Right forelimb (tissue), 1 donor: ENCODE measurements at regions not wholly inside any gene's neighbourhood (a gene's known extent, or its start where the extent isn't known, plus 50 kb on each side); places are given as distances from the start of the nearest gene placed in this dataset.
"Not testable (repeated sequence)": the region's sequence is repeated elsewhere in the genome, so short reads cannot be mapped to it uniquely, and the experiment has no call there.

Experiments used
- DNase-seq: peaks from one replicate; pipeline ENCODE4 v3.0.0-alpha.2; 2018

DNA sequence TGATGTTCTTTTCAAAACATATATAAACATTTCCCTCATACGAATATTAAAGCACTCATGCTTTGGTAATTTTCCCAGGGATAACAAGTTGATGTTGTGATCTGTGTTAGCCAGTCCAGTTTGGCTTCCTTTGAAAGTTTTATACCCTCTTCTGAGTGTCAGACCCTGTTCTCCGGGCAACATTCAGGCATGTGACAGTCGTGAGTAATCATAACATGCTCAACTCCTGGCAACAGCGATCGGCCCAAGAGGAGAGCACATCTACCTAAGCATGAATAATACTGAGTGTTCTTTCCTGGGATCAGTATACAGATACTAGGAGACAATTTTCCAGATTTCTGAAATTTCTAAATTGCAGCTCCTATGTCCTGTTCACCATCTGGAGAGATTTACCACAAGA is 1086.4 kb downstream of the CDH8 start:
- DNase-seq, result no peak

DNA sequence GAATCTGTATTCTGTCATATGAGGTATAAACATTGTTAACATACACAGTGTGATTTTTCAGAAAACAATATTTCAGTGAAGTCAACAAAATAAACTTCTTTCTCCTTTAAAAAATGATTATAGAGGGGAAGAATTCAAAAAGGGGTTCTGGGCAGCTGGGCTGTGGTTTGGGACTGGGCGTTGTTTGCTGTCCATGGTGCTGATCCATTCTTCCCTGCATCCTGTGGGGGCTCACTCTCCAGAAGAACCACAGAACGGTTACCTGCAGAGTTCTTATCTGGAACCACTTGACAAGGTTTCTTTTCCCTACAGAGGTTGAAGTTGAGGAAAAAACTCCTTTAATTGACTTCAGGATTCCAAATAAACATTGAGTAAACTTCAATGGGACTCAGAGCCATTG is 1091.0 kb downstream of the CDH8 start:
- DNase-seq, result peak; percentile 45

DNA sequence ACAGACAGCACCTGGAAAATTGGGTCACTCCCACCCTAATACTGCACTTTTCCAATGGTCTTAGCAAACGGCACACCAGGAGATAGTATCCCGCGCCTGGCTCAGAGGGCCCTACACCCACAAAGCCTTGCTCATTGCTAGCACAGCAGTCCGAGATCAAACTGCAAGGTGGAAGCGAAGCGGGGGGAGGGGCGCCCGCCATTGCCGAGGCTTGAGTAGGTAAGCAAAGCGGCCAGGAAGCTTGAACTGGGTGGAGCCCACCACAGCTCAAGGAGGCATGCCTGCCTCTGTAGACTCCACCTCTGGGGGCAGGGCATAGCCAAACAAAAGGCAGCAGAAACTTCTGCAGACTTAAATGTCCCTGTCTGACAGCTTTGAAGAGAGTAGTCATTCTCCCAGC is 1100.0 kb downstream of the CDH8 start:
- DNase-seq, result not testable (repeated sequence)

DNA sequence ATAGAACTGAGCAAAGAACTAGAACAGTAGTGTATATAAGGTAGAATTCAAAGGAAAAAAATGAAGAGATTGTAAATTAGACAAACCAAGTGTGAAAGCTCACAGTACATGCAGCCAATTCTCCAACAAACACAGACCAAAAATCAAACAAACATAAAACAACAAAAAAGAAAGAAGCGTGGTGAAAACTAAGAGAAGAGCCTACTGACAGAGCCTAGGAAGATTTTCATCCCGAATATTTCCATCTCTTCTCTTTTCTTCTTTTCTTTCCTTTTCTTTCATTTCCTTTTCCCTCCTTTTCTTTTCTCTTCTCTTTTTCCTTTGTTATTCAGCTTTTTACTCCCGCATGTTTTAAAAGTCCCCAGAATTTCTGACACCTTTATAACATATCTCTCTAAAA is 1103.6 kb downstream of the CDH8 start:
- no peak for DNase-seq

DNA sequence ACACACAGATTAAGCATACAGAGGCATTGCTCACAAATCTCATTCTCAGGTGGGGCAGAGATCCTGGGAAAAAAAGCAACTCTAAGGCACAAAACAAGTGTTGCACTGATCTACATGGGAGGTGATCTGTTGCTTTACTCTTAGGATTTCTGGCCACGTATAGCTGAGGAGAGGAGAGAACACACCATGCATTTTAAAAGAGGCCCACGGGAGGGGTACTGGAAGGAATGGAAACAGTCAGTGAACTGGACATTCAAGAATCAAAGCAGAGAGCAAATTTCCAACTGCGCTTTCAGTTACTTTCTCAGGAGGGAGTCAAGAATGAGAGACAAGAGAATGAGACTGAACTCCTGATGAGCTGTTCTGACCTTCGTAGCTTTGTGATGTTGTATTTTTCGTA is 1105.9 kb downstream of the CDH8 start:
- DNase-seq, result no peak

DNA sequence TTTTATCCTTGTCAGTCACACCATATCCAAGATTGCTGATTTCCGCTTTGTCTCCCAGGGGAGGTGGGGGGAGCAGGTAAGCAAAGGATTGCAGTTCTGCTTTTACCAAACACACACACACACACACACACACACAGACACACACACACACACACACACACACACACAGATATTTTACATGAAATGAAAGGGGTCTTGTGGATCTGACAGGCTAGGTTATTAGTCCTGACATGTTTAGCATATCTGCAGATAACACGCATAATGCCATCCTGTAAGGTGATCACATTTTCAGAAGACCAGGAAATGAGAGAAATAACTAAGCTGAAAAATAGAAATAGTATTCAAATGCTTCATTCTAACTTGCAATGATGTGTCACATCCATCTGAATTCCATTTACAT is 1113.3 kb downstream of the CDH8 start:
- no peak for DNase-seq

DNA sequence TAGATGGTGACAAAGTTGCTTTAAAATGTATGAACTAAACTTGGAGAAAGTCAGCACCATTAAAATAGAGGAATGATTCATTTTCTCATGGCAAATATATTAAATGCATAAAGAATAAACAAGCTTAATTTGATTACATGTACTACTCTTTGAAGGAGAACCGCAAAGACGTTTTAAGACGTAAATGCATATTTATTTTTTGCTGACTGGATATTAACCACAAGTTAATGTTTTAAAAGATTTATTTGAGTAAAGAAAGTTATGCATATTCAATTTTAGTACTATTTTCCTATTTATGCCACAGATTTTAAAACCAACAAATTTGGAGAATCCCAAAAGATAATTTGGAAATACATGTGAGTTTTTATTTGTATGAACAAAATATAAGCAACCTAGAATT is 1121.9 kb downstream of the CDH8 start:
- no peak for DNase-seq

DNA sequence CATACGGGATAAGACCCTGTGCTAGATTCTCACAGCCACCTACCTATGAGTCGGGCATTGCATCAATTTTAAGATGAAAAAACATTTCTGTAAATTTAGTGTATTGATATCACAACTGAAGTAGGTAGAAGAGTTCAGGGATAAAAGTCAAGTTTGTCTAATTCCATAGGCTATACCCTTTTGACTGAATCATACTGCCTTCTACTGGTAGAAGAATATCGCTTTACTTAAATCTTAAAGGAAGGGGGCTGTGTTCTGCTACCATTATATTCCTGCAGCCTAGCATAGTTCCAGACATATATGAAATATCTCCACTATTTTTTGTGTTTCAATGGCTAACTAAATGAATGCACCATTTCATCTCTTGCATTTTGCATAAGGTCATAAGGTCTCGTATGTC is 1128.6 kb downstream of the CDH8 start:
- no peak for DNase-seq

DNA sequence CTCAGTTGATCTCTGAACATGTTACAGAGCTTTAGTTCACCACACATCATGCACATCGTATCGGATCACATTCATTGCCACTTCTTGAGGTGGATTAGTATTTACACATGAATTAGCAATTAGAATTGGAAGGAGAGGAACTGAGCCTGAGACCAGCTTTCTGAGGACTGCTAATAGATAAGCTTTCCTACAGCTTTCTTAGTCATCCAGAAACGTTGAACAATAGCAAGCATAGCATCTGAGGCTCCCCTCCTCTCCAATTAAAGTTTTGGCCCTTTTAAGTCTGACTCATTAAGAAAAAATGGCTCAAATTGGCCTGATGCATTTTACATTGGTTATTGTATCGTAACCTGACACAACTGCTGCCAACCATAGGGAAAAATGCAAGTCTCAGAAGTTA is 1130.4 kb downstream of the CDH8 start:
- no peak for DNase-seq

DNA sequence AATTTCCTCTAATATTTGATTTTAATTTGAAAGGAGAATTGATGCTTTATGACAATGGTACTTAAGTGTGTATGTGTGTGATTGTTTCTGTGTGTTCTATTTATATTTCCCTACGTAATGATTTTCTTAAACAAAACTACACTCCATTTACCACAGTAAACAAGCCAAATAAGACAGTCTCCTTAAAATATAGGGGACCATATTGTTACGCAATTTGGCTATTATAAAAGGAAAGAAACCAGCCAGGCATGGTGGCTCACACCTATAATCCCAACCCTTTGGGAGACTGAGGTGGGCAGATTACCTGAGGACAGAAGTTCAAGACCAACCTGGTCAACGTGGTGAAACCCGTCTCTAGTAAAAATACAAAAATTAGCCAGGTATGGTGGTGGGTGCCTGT is 1134.1 kb downstream of the CDH8 start:
- DNase-seq, result no peak

DNA sequence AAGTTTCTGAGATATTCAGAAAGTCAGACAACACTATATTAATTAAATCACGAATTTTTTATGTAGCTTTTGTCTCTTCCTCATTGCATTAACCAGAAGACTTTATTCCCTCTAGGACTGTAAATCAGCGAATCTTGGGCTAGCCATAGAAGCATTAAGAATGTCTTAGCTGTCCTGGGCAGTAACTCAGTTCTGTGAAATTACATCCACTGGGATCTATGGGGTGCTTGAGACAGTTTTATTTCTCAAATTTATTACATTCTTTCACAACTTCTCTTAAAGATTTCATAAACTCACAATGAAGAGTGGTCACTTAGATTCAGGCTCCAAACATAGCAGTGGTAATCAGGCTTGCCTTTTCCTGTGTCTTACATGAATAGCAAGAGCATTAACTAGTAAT is 1153.4 kb downstream of the CDH8 start:
- DNase-seq, result no peak

DNA sequence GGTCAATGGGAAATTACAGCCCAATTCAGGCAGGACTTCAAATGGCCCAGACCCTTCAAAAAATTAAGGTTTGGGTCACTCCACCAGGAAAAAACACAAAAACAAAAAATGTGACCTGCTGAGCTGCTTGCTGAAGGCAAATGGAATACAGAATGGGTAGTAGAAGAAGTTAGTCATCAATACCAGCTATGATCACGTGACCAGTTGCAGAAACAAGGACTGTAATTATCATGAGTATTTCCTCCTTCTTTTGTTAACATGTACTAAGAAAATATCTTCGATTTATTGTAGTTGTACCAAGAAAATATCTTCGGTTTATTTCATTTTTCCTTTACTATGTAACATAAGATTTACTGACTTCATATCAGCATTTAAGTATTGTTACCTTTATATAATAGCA is 1183.6 kb downstream of the CDH8 start:
- no peak for DNase-seq

DNA sequence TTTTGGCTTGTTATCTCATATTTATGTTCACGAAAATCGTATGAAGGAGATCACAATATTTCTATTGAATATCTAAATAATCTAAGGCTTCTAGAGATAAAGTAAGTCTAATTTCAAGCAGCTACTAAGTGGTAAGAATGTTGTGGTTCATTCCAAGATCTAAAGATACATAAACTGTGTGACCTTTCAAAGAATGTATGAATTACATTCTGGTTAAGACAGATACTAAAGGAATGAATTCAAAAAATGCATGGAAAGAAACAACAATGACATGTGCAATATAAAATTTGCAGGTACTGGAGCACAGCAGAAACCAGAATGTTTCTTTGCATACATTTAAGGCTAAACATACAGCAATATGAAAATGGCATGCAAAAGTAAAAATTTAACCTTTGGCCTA is 1214.6 kb downstream of the CDH8 start:
- no peak for DNase-seq

DNA sequence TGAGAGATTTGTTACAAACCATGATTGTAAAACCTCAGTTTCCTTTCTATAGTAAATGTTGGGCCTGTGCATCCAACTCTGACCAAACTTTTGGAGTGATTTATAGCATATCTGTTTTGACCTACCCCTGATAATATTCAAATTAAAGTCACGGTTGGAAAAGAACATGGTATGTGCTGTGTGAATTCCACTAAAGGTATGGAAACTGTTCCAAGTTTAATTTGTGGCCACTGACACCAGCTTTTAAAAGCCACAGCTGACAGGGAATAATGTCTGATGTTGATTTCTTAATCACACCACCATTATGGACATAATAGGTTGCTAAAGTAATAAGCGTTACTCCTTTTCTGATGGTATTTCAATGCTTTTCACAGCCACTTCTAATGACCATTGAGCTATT is 1215.9 kb downstream of the CDH8 start:
- no peak for DNase-seq

DNA sequence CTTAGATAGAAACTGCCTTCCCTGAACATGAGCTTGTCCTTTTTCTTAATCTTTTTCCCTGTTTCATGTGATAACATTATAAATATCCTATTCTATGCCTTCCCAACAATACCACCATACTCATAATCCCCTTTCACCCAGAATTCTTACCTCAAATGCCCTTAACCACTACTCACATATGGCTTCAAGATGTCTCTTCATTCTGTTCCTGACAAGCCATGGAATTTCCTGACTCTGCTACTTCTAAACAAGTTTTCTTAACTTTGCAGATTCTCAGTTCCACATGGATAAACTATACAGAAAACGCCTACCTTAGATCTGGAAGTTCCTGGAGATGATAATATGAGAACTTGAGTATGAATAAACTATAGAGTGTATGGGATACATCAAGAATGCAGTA is 1217.8 kb downstream of the CDH8 start:
- DNase-seq, result no peak

DNA sequence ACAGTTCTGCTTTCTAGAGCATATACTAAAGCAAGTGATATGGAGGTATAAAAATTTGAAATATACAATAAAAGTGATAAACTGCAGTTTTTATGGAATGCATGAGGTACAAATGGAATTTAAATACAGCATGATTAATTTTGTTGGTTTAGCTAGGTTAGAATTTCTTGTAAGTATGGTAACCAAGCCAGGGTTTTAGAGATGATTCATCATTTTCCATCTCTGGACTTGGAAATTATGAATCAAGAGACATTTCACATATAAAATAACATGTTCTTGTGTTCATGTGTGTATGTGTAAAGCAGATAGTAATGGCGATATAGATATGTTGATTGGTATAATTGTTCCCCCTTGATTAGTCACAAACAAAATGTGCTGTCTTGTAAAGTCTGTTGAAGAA is 1219.8 kb downstream of the CDH8 start:
- DNase-seq, result no peak

DNA sequence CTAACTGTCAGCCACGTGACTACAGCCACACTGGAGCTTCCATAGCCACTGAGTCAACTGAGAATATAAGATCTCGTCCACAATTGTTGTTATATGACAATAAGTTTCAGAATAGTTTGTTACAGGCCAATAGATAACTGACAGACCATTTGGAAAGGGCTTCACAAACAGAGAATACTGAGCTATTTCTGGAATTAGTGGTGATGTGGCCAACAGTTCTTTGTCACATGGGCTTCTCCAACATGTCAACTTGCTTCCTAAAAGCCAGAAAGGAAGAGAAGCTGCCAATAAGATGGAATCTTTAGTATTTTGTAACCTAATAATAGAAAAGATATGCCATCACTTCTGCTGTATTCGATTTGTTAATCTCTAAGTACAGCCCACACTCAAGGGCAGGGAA is 1220.4 kb downstream of the CDH8 start:
- no peak for DNase-seq

DNA sequence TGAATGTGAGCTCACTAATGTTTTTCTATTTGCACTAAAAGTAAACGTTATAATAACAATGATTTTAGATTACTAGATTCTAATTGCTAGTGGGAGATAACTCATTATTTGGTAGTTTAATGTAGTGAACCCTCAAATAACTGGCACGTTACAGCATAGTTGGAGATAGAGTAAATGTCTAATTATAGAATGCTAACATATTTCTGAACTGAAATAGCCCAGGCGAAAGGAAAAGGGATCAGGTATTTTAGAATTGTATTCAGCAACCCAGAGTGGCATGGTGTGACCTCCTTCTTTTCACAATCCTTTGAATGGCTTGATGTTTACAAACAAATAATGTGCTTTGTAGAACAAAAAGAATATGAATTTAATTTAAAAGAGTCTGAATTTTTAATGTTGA is 1221.2 kb downstream of the CDH8 start:
- DNase-seq, result no peak

DNA sequence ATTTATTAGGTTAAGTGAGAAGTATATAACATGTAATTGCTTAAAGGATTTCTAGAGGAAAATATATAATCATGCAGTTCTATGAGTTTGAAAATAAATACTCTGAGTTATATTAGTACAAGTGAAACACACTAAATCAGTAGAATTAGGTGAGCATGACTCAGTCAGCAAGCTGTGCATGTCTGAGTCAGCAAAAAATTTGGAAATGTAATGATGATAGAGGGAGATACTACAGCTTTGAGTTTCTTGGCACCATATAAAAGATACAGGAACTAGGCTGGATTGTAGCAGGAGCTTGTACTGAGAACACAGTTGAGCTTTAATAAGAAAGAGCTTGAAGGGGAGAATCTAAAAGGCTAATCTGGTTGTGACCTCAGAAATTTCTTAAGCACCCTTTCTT is 1224.6 kb downstream of the CDH8 start:
- no peak for DNase-seq

DNA sequence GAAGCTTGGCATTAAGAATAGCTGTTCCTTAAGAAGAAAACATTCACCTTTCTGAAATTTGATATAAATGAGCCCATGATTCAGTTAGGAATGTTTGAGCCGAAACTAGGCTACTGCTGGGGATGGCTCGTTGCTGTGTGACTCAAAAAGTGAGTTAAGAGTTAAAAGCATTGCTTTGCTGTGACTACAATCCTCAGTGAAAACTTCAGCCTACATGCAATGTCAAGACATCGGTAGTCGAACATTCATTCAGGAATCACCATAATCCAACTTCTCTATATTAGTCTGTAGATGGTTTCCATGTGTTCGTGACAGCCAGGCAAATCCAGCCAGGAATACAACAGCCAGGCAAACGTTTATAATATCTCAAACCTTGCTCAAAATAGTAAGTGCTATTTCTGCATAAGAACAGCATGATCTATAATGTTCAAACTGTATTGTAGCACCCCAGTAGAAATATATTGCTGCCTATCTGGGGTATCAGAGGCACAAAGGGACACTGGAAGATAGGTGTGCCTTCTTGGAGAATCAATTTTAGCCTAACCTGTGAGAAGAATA is 1225.1 kb downstream of the CDH8 start:
- no peak for DNase-seq

DNA sequence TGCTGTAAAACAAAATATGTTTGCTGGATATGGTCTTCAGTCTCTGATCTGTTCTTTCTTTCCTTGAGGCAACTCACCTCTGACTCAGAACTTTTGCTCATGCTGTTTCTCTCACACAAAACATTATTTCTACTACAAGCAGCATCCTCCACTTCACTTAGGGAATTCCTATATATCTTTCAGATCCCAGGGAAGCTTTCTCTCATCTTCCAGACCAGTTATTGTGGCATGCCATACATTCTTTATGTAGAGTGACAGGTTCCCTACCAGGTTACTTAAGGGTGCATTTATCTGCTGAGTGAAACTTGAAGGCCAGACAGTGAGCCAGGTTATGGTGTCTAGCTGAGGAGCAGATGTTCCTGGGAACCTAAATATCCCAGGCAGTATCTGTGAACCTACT is 1226.0 kb downstream of the CDH8 start:
- DNase-seq, result no peak

DNA sequence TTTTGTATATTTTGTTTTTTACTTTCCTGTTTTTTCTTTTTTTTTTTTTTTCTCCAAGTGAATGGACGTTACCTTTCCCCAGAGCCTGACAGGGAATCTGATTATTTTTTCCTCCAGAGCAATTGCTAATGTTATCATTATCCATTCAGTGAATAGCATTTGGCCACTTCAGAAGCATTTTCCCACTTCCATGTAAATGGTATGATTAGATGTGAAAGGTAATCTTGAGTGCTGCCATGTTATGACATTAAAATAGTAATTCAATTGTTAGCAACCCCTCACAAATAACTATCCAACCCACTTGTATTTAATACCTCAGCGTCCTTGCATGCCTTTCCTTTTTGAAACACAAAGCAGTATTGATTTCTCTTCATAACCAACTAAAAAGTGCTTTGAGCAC is 1243.8 kb downstream of the CDH8 start:
- DNase-seq, result no peak

DNA sequence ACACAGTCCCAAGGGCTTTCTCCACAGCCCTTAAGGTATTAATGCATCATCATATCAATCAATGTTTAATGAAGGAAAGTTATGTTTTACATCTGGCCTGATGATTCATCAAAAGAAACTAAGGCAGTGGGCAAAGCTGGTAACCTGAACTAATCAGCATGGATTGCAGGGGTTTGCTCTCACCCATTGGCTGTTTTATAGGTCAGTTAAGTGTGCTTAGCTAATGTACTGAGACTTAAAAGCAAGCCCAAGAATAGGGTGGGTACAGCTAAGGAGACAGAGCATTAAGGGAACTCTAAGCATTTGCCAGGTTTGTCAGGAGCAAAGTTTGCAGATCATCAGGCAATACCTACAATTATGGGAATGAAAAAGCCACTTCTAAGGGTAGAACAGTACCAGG is 1247.6 kb downstream of the CDH8 start:
- no peak for DNase-seq

DNA sequence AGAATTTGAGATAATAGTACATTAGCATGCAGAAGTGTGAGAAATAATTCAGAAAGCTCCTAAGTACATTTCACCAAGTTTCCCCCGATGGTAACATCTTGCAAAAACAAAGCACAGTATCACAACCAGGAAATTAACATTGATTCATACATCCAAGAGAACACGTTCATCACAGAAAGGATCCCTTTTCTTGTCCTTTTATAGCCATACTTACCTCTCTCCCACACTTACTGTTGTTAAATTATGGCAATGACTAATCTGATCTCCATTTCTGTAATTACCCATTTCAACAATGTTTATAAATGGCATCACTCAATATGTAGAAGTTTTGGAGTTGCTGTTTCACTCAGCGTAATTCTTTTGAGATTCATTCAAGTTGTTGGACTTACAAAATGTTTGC is 1260.0 kb downstream of the CDH8 start:
- no peak for DNase-seq

DNA sequence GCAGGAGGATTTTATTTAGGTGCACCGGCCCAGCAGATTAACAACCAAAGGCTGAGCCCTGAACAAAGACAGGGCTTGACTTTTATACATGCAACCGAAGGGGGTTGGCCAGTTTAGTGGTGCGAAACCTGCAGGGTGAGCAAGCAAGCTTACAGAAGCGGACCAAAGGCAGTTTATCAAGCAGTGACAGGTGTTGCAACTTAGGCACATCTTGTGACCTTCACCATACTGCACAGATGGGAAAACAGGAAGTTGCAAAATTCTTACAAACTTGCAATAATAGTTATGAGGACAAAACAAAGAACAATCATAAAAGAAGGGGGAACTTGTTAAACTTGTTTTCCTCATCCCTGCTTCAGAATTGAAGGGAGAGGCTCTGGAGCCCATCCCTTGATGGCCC is 1265.1 kb downstream of the CDH8 start:
- DNase-seq, result no peak

DNA sequence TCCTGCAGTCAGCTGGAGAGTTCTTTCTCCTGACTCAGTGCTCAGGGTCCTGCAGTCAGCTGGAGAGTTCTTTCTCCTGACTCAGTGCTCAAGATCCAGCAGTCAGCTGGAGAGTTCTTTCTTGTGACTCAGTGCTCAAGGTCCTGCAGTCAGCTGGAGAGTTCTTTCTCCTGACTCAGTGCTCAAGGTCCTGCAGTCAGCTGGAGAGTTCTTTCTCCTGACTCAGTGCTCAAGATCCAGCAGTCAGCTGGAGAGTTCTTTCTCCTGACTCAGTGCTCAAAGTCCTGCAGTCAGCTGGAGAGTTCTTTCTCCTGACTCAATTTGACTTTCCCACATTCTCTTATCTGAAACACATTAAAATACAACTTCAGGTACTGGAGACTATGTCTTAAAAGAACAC is 1265.9 kb downstream of the CDH8 start:
- not testable (repeated sequence) for DNase-seq
